ENCODE measurements at regions not wholly inside any gene's neighbourhood (a gene's known extent, or its start where the extent isn't known, plus 50 kb on each side); places are given as distances from the start of the nearest gene placed in this dataset.

- Histone ChIP-seq H3K27me3 (replicated peaks; ENCODE audit: control insufficient read depth, insufficient read depth, low read length) (no peaks in the 10 kb centered on the region), H3K4me3 (replicated peaks; ENCODE audit: low read depth, low read length) (no peak overlapping the region), H3K36me3 (ENCODE audit: control insufficient read depth, insufficient read depth, low read length) (no peaks in the 10 kb centered on the region)
- TF ChIP-seq, protein P1, sequence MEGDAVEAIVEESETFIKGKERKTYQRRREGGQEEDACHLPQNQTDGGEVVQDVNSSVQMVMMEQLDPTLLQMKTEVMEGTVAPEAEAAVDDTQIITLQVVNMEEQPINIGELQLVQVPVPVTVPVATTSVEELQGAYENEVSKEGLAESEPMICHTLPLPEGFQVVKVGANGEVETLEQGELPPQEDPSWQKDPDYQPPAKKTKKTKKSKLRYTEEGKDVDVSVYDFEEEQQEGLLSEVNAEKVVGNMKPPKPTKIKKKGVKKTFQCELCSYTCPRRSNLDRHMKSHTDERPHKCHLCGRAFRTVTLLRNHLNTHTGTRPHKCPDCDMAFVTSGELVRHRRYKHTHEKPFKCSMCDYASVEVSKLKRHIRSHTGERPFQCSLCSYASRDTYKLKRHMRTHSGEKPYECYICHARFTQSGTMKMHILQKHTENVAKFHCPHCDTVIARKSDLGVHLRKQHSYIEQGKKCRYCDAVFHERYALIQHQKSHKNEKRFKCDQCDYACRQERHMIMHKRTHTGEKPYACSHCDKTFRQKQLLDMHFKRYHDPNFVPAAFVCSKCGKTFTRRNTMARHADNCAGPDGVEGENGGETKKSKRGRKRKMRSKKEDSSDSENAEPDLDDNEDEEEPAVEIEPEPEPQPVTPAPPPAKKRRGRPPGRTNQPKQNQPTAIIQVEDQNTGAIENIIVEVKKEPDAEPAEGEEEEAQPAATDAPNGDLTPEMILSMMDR (IDR thresholded peaks at IDR 0.05; ENCODE audit: insufficient read depth, low read length, poor library complexity, severe bottlenecking) = no peak
- no peak for DNase-seq (ENCODE audit: extremely low read depth, insufficient read length)
Observed at GRCh38 chr2:22521620-22522019, 863.4 kb upstream of the KLHL29 start.

GRCh38 chr2:22525681-22526080, 859.3 kb upstream of the KLHL29 start:
- TF ChIP-seq, protein P1 (IDR thresholded peaks at IDR 0.05; ENCODE audit: insufficient read depth, low read length, poor library complexity, severe bottlenecking) = no peak
- no peak for DNase-seq (ENCODE audit: extremely low read depth, insufficient read length)
- Histone ChIP-seq H3K4me3 (replicated peaks; ENCODE audit: low read depth, low read length) (no peak overlapping the region), H3K27me3 (replicated peaks; ENCODE audit: control insufficient read depth, insufficient read depth, low read length) (no peaks in the 10 kb centered on the region), H3K36me3 (ENCODE audit: control insufficient read depth, insufficient read depth, low read length) (no peaks in the 10 kb centered on the region)

GRCh38 chr2:22530131-22530530, 854.8 kb upstream of the KLHL29 start:
- no peaks in the 10 kb centered on the region for H3K36me3 ChIP-seq (ENCODE audit: control insufficient read depth, insufficient read depth, low read length)
- no peak overlapping the region for H3K4me3 ChIP-seq (replicated peaks; ENCODE audit: low read depth, low read length)
- no peaks in the 10 kb centered on the region for H3K27me3 ChIP-seq (replicated peaks; ENCODE audit: control insufficient read depth, insufficient read depth, low read length)
- TF ChIP-seq, protein P1 (IDR thresholded peaks at IDR 0.05; ENCODE audit: insufficient read depth, low read length, poor library complexity, severe bottlenecking) = no peak
- DNase-seq (ENCODE audit: extremely low read depth, insufficient read length) = no peak

DNA sequence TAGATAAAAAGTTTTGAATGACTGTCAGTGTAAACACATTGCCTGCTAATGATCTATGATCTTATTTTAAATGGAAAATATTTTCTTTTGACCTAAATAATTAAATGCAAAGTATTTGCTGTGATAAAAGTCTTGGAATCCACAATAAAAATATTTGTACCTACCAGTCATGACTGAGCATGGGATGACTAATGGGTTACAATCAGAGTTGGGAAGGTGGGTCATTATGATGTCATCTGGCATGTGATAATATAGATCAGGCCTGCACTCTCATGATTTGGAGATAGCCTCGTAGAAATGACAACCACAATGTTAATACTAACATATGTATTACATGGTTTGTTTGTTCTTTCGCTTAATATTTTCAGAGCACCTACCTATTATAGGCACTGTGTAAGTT, 848.8 kb upstream of the KLHL29 start:
- no peak for DNase-seq (ENCODE audit: extremely low read depth, insufficient read length)
- no peak overlapping the region for H3K4me3 ChIP-seq (replicated peaks; ENCODE audit: low read depth, low read length)

GRCh38 chr2:22554453-22554852, 830.5 kb upstream of the KLHL29 start:
- no peaks in the 10 kb centered on the region for H3K36me3 ChIP-seq (ENCODE audit: control insufficient read depth, insufficient read depth, low read length)
- no peak overlapping the region for H3K4me3 ChIP-seq (replicated peaks; ENCODE audit: low read depth, low read length)
- TF ChIP-seq, protein P1 (IDR thresholded peaks at IDR 0.05; ENCODE audit: insufficient read depth, low read length, poor library complexity, severe bottlenecking) = no peak
- no peak for DNase-seq (ENCODE audit: extremely low read depth, insufficient read length)
- H3K27me3 ChIP-seq (replicated peaks; ENCODE audit: control insufficient read depth, insufficient read depth, low read length) = no peaks in the 10 kb centered on the region

More for the DNA sequence above, 848.8 kb upstream of the KLHL29 start:
- H3K36me3 ChIP-seq (ENCODE audit: control insufficient read depth, insufficient read depth, low read length) = no peaks in the 10 kb centered on the region
- TF ChIP-seq, protein P1 (IDR thresholded peaks at IDR 0.05; ENCODE audit: insufficient read depth, low read length, poor library complexity, severe bottlenecking) = no peak
- H3K27me3 ChIP-seq (replicated peaks; ENCODE audit: control insufficient read depth, insufficient read depth, low read length) = no peaks in the 10 kb centered on the region

DNA sequence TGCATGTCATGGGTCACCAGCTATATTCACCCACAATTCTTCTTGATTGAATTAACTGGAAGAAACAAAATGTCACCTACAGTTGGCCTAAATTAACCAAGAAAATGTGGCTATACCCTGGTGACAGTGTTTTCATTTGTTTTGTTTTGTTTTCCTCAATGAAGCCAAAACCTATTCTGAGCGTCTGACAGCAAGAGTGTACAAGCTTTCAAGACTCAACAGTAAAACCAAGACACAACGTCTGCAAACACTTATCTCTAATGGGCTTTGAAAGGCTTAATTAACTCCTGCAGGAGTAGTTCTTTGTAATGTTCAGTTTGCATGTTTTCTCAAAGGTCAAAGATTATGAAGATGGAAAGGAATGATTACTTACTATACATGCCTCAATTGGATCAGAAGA, 827.6 kb upstream of the KLHL29 start:
- Histone ChIP-seq H3K27me3 (replicated peaks; ENCODE audit: control insufficient read depth, insufficient read depth, low read length) (no peaks in the 10 kb centered on the region), H3K4me3 (replicated peaks; ENCODE audit: low read depth, low read length) (no peak overlapping the region), H3K36me3 (ENCODE audit: control insufficient read depth, insufficient read depth, low read length) (no peaks in the 10 kb centered on the region)
- TF ChIP-seq, protein P1 (IDR thresholded peaks at IDR 0.05; ENCODE audit: insufficient read depth, low read length, poor library complexity, severe bottlenecking) = no peak
- DNase-seq (ENCODE audit: extremely low read depth, insufficient read length) = no peak
